ENCODE measurements at regions not wholly inside any gene's neighbourhood (a gene's known extent, or its start where the extent isn't known, plus 50 kb on each side); places are given as distances from the start of the nearest gene placed in this dataset.

DNA sequence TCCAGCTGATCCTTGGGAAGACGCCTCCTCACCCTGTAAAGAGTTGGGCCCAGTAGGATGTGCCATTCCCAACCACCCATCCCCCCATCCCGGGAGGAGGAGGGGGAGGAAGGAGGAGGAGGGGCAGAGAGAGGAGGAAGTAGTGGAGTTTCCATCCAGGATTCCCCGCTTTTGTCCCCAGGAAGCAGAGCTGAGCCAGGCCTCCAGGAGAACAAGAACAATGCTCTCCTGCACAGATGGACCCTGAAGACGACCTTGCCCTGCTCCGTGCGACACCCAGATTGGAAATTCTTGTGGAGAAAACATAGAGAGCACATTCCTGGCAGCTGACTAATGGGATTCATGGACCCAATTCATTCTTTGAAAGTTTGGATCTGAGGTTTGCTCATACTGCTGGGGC, 132.3 kb upstream of the CRY1 start:
- DNase-seq (ENCODE audit: low read depth in 2 of 2), result no peak

DNA sequence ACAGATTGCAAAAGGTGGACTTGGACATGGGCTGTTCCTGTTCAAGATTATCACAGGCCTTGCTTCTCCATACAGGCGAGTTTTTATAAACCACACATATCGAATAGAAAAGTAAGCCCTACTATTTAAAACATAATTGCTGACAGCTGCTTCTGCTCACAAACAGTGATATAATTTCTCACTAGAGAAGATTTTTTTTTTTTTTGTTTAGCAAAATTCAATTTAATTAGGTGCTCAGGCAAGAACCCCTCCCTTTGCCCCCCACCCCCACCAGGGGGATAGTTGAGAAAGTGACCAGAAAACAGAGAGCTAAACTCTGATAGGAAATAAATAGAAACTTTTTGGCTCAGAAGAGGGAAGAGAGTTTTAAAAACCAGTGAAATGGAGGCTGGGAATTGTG, 132.8 kb upstream of the CRY1 start:
- DNase-seq (ENCODE audit: low read depth in 2 of 2), result no peak

DNA sequence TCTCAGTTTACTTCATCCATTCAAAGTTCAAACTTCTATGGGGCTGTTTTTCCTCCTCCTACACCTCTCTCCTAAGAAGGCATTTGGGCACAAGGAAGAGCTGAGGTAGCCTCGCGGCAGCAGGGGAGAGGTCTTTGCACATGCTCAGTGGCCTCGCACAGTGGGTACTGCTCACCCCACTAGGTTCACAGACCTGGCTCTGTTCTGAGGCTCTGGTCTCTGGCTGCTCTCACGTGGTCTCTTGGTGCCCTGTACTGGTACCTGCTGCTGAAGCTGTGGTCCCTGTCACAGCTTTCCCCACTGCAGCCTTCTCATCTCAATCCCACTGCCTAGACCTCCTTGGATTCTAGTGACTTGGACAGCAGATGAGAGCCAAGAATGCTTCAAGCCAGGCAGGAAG, 134.7 kb upstream of the CRY1 start:
- DNase-seq (ENCODE audit: low read depth in 2 of 2), result no peak

DNA sequence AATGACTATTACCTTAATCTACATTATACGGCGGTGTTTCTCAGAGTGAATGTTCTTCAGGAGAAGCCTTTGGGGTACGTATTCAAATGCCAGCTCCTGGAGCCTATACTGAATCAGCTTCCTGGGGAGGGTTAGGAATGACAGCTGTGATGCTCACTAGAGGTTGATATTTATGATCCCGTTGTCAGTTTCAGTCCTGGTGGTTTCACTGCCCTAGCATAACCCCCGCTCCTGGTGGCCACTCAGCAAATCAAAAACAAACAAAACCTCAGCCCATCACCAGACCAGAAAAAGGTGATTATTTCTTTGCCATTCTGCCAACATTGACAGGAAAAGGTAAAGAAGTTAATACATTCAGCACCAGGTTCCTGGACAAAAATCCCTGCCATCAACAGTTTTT, 136.5 kb upstream of the CRY1 start:
- no peak for DNase-seq (ENCODE audit: low read depth in 2 of 2)

- DNase-seq (ENCODE audit: low read depth in 2 of 2), result no peak
Observed at GRCh38 chr12:107231303-107231702, 138.0 kb upstream of the CRY1 start.

- DNase-seq (ENCODE audit: low read depth in 2 of 2), result no peak
Observed at GRCh38 chr12:107233551-107233950, 140.2 kb upstream of the CRY1 start.

DNA sequence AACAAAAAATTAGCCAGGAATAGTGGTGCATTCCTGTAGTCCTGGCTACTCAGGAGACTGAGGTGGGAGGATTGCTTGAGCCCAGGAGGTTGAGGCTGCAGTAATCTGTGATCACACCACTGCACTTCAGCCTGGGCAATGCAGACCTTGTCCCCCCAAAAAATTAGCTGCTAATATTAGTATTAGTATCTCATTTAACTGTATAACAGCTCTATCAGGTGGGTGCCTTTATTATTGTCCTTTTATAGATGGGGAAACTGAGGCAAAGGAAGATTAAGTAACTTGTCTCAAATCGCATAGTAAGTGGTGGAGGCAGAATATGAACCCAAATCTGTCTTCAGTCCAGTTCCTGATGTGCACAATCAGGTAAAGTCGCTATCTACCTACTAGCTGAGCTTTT, 142.3 kb upstream of the CRY1 start:
- DNase-seq (ENCODE audit: low read depth in 2 of 2), result no peak

GRCh38 chr12:107236824-107237511, 143.6 kb upstream of the CRY1 start:
- no peak for DNase-seq (ENCODE audit: low read depth in 2 of 2)

- no peak for DNase-seq (ENCODE audit: low read depth in 2 of 2)
Observed at GRCh38 chr12:107238296-107238695, 144.9 kb upstream of the CRY1 start.

GRCh38 chr12:107241411-107241810, 148.1 kb upstream of the CRY1 start:
- DNase-seq (ENCODE audit: low read depth in 2 of 2), result no peak

DNA sequence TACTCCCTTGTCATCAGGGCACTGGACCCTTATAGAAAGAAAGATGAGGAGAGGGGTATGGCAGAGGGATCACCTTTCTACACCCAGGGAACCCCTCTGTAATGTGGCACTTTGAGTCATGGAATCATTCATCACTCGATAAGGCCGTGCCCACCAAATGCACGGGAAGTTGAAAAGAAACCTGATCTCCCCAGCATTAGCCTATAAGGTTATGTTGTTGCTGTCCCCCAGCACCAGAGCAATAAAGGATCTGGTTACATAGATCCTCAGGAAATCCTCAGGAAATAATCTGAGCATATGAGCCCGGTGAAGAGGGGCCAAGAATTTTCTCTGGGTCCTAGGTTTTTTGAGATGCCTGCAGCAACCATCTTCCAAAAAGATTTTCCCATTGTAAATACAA, 148.8 kb upstream of the CRY1 start:
- DNase-seq (ENCODE audit: low read depth in 2 of 2), result no peak

DNA sequence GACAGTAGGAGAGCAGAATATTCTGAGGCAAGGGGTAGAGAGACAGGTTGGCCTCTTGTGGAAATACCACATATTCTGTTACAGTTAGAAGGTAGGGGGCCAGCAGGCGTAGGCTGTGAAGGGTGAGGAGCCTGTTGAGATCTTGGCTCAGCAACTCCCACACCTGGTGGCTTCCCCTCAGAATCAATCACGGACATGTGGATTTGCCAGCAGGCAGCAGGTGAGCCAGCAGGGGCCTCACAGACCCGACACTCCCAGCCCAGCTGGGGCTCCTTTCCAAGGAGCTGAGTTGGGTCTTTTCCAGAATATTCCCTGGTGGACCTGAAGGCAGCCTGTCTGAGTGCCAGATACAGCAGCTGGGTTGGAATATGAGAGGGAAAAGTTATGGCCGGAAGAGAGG, 150.0 kb upstream of the CRY1 start:
- DNase-seq (ENCODE audit: low read depth in 2 of 2), result no peak

- no peak for DNase-seq (ENCODE audit: low read depth in 2 of 2)
Observed at GRCh38 chr12:107244584-107244983, 151.2 kb upstream of the CRY1 start.

GRCh38 chr12:107247650-107248049, 154.3 kb upstream of the CRY1 start:
- DNase-seq (ENCODE audit: low read depth in 2 of 2), result no peak

GRCh38 chr12:107248187-107248586, 154.8 kb upstream of the CRY1 start:
- no peak for DNase-seq (ENCODE audit: low read depth in 2 of 2)

DNA sequence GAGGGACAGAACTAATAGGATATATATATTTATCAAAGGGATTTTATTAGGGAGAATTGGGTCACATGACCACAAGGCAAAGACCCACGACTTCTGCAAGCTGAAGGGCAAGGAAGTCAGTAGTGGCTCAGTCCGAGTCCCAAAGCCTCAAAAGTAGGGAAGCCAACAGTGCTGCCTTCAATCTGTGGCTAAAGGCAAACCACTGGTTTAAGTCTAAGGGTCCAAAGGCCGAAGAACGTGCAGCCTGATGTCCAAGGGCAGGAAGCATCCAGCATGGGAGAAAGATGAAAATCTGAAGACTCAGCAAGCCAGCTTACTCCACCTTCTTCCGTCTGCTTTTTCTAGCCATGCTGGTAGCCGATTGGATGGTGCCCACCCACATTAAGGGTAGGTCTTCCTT, 157.9 kb upstream of the CRY1 start:
- no peak for DNase-seq (ENCODE audit: low read depth in 2 of 2)

- DNase-seq (ENCODE audit: low read depth in 2 of 2), result no peak
Observed at GRCh38 chr12:107253361-107253760, 160.0 kb upstream of the CRY1 start.

DNA sequence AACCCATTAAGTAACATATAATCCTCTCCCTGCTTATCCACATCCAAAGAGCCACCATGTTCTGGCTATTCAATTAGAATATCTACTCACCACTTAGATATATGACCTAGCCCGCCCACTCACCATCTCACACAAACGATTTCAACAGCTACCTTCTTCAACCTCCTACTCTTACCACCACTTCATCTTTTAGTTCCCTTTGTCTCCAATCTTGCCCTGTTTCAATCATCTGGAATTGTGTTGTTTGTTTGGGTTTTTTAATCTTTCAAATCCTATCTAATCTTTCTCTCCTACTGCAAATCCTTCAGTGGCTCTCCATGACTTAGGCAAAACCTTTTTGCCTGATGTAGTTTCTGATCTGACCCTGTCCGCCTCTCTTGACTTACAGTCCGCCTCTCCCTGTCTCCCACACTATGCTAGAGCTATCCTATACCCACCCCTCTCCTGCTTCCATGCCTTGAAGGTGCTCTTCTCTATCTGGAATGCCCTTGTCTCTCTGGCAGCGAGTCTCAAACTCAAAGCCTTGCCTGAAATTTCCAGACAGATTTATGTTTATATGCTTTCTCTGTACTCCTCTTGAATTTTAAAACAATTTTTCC, 161.0 kb upstream of the CRY1 start:
- DNase-seq (ENCODE audit: low read depth in 2 of 2), result no peak

DNA sequence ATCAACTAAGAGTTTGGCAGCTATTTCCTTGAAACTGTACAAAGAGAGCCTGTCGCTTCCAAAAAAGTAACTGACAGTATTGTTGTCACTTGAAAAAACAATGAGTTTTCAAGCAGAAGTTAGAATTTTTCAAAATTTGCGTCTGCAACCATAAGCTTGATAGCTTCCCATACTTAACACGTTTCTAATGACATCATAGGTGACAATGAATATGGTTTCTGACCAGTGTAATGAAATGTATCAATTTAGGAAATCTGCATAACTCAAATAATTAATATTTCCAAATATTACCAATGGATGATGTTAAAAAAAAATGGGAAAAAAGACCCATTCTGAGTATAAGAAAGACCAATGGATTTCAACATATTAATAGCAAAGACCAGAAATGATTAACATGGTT, 165.4 kb upstream of the CRY1 start:
- DNase-seq (ENCODE audit: low read depth in 2 of 2), result no peak

GRCh38 chr12:107263980-107264379, 170.6 kb upstream of the CRY1 start:
- DNase-seq (ENCODE audit: low read depth in 2 of 2), result no peak

DNA sequence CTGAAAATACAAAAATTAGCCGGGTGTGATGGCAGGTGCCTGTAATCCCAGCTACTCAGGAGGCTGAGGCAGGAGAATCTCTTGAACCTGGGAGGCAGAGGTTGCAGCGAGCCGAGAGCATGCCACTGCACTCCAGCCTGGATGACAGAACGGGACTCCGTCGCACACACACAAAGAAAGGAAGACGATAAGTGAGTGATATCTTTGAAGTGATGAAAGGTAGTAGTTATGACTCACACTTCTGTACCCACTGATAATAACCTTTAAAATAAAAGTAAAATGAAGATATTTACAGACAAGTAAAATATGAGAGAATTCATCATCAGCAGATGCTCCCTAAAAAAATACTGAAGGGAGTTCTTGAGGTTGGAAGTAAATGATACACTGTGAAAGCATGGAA, 171.3 kb upstream of the CRY1 start:
- no peak for DNase-seq (ENCODE audit: low read depth in 2 of 2)

DNA sequence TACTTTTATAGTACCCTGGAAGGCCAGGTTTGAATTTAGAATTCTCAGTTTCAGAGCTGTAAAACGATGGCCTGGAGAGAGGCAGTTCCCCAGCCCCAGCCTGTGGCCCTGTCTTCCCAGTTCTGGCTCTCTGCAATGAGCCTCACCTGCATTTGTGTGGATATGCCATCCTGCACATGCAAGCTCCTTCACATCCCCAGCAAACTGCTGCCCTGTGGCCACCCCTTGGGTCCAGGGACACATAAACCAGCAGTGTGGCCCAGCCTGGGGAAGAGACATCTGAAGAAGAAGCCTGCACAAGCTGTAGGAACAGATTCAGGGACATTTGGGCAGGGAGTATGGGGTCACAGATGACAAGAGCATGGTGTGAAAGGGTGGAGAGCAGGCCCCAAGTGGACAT, 174.3 kb upstream of the CRY1 start:
- DNase-seq (ENCODE audit: low read depth in 2 of 2), result no peak

- no peak for DNase-seq (ENCODE audit: low read depth in 2 of 2)
Observed at GRCh38 chr12:107271523-107271922, 178.2 kb upstream of the CRY1 start.

GRCh38 chr12:107275530-107275929, 182.2 kb upstream of the CRY1 start:
- DNase-seq (ENCODE audit: low read depth in 2 of 2), result no peak
